HG03095 (cell line): ENCODE measurements at regions not wholly inside any gene's neighbourhood (a gene's known extent, or its start where the extent isn't known, plus 50 kb on each side); places are given as distances from the start of the nearest gene placed in this dataset.
"Not testable (repeated sequence)": the region's sequence is repeated elsewhere in the genome, so short reads cannot be mapped to it uniquely, and the experiment has no call there.

ENCODE experiments used
- ATAC-seq: cut with Tn5 transposase; IDR thresholded peaks from one replicate; pipeline ENCODE4 v1.9.1; 2021; ENCODE audit warnings: moderate library complexity; ENCODE audit not compliant: unreplicated experiment

DNA sequence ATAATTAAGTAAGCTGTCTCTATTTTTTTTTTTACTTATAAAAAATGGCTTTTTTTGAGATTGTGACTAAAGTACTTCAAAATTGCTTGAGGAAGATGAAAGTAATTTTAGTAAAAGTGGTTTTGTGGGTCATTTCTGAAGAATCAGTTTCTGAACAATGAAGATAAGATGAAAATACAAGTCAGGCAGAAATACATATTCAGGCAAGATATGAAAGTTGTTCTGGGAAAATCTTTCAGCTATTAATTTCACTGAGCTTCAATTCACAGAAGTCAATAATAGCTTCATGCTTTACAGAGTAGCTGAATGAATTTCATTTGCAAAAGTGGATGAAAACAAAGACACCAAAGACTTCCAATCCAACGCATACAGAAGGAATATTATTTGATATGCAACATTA is 305.2 kb upstream of the ARSJ start:
- no peak for ATAC-seq

DNA sequence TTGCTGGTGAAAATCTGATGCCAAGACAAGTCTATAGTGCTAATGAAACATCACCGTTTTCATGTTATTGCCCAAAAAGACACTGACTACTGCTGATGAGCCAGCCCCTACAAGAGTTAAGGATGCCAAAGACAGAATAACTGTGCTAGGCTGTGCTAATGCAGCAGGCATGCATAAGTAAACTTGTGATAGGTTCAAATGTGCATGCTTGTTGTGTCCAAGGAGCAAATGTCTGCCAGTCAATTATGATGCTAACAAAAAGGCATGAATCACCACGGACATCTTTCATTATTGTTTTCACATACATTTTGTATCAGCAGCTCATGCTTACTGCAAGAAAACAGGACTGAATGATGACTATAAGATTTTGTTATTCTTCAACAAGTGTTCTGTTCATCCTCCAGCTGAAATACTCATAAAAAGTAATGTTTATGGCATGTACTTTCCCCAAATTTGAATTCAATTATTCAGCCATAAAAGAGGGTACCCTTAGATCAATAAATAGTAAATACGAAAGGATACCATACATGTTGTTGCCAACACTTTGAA is 306.9 kb upstream of the ARSJ start:
- no peak for ATAC-seq

DNA sequence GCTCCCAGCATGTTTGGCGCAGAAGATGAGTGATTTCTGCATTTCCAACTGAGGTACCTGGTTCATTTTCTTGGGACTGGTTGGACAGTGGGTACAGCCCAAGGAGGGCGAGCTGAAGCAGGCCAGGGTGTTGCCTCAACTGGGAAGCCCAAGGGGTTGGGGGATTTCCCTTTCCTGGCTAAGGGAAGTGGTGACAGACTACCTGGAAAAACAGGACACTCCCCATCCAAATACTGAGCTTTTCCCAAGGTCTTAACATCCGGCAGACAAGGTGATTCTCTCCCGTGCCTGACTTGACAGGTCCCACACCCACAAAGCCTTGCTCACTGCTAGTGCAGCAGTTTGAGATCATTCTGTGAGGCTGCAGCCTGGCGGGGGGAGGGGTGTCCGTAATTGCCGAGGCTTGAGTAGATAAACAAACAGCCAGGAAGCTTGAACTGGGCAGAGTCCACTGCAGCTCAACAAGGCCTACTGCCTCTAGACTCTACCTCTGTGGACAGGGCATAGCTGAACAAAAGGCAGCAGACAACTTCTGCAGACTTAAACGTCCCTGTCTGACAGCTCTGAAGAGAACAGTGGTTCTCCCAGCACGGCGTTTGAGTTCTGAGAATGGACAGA is 307.7 kb upstream of the ARSJ start:
- ATAC-seq, result no peak

DNA sequence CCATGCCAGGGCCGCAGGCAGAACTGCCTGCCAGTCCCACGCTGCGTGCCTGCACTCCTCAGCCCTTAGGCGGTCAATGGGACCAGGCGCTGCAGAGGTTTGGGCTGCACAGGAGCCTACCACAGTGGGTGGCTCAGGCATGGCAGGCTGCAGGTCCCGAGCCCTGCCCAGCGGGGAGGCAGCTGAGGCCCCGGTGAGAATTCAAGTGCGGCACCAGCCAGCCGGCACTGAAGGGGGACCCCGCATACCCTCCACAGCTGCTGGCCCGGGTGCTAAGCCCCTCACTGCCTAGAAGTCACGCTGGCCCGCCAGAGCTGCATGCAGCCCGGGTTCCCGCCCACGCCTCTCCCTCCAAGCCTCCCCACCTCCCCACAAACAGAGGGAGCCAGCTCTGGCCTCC is 302.5 kb upstream of the UGT8 start:
- ATAC-seq, result no peak

DNA sequence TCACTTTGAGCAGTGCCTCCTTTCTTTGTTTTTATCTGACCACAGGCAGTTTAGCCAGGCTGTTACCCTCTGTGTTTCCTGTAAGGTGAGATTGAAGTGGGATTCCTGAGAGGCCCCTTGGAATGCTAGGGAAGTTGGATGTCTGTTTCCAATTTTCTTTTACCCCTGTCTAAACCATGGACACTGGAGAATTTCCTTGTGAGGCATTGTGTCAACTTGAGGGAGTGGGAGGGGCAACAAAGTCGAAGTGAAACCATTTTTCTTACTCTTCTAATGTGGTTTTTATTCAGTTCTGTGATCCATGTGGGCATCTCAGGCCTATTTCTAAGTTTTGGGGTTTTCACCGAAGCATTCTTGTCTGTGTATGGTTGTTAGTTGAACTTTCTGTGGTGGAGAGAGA is 296.1 kb upstream of the UGT8 start:
- no peak for ATAC-seq

DNA sequence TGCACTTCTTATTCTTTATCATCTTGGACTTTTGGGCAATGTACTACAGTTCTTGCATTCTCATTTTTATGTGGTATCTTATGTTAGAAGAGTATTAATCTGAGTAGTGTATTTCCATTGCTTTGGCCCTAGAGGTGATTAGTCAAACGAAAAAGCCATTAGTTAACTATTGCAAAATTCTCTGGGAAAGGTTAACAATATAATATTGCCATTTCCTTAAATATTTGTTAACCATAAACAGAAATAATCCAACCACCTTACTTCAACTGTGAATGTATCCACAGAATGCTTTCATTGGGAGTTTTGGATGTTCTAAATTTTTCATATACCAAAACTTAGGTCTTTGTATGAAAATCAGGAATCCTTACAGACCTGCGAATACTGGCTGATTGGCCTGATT is 294.6 kb upstream of the UGT8 start:
- ATAC-seq, result no peak

DNA sequence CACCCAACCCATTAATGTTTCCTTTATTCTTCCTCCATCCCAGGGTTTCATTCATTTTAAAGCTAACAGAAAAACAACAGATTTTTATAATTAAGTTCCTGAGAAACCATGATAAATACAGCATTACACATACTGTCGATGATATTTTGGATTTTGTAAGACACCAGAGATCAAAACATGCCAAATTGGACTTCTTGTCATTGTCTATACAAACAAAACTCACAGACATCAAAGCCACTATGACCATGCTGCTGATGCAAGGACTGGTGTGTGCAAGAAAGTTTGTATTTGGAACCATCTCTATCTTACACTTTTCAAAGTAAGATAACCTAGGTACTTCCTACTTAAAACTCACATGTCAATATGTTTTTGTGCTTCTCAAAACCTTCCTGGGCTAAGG is 294.0 kb upstream of the UGT8 start:
- no peak for ATAC-seq

DNA sequence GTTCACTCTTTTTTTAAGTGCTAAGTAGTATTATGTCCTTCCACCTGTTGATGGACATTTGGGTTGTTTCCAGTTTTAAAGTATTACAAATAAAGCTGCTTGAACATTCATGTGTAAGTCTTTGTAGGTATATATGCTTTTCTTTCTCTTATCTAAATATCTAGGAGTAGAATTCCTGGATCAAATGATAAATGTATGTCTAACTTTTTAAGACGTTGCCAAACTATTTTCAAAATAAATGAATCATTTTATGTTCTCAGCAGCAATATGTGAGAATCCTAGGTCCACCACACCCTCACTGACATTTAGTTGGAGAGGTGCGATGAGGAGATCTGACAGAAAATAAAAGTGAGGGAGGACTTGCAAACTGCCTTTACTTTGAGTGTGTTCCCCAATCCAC is 291.7 kb upstream of the UGT8 start:
- no peak for ATAC-seq

DNA sequence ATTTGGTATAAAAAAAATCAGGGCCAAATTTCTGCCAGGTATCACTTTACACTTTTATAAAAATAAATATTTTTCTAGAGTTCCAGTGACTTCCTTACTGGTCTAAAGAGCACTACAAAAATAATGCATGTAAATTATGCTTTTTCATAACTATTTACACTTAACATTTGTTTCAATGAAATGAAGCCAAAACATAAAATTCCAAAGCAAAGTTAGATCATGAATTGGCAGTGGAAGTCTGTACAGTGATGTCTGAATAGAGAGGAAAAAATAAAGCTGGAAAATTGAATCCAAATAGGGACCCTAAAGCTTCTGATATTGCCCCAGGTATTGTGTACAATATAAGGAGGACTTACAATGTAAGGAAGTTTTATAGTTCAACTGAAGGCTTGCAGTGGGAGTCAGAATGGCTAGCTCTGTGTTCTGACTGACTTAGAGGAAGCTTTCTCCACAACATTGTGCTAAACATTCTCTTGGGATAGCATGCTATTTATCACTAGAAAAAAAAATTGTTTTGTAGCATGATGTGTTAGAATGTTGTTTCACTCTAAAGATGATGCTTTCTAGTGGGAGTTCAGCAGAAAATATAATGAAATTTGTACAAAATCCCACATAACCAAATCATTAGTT is 288.2 kb upstream of the UGT8 start:
- ATAC-seq, result no peak

DNA sequence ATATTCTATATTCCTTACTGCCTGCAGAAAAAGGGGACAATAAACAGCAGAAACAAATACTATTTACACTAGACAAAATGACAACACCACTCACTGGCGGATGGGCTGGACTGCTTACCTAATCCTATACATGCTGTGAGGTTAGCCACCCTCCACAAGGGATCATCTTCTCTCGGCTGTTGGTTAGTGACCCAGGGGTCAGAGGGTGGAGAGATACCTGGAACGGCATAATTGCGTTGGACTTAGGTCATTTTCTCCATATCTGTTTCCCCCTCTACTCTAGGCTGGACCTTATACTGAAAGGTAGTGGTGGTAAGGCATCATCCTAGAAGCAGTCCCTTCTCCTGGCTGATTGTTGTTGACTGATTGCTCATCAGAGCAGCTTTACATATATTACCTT is 286.8 kb upstream of the UGT8 start:
- ATAC-seq, result no peak

DNA sequence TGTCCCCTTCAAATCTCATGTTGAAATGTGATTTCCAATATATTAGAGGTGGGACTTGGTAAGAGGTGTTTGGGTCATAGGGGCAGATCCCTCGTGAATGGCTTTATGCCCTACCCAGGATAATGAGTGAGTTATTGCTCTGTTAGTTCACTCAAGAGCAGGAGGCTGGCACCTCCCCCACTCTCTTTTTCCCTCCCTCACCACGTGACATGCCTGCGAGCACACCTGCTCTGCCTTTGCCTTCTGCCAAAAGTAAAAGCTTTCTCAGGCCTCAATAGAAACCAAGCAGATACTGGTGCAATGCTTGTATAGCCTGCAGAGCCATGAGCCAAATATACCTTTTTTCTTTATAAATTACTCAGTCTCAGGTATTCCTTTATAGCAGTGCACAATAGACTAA is 286.3 kb upstream of the UGT8 start:
- no peak for ATAC-seq

DNA sequence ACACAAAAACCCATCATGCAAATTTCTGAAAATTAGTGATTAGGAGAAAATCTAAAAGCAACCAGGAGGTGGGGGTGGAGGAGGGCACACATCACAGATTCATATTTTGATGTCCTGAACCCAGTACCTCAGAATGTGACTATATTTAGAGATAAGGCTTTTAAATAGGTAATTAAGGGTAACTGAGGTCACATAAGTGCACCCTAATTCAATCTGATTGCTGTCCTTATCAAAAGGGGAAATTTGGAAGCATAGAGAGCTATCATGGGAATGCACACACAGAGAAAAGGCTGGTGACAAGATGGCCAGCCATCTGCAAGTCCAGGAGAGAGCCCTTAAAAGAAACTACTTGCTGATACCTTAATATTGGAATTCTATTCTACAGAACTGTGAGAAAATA is 281.8 kb upstream of the UGT8 start:
- no peak for ATAC-seq

DNA sequence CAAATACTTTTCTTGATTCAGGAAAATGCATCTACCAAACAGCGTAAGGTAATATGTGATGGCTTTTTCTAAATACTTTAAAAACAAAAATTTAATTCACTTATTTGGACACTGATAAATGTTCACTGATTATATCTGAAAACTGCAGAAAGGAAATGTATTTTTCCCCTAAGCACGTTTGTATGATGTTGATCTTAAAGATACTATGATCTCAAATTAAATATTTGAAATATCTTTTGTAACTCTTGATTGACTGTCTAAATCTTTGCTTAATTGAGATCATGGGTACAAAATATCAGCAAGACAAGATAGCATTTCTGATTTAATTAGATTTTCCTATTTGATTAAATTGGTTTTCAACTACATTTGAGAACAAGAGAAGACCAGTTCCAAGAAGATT is 281.0 kb upstream of the UGT8 start:
- ATAC-seq, result no peak

DNA sequence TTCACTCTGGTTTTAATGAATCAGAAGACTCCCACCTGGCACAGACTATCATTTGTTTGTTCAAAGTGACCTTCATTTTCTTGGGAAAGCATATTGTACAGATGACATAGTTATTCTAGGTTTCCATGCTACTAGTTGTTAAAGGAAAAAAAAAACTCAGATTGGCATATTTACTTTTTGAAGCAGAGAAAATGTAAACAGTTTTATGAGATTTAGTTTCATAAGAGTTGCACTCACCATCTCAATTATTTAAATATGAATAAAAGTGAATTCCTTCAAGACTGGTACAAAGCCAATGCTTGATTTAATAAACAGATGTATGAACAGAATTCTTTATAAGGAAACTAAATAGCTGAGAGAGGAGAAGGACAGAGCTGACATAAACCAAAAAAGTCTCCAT is 280.3 kb upstream of the UGT8 start:
- no peak for ATAC-seq

DNA sequence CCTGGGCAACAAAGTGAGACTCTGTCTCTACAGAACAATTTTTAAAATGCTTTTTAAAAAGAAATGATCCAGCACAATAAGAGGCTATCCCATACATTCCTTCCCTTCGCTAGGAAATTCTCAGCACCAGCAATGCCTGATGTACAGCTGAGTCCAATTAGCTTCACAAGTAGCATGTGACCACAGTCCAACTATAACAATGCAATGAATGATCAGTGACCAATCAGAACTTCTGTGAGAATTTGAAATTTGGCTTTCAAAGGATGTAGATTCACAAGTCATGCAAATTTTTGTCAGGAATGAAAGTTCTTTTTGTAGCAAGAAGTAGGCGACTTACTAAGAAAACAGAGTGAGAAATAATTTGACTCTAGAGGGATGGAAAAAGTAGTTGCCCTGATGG is 278.5 kb upstream of the UGT8 start:
- ATAC-seq, result no peak

DNA sequence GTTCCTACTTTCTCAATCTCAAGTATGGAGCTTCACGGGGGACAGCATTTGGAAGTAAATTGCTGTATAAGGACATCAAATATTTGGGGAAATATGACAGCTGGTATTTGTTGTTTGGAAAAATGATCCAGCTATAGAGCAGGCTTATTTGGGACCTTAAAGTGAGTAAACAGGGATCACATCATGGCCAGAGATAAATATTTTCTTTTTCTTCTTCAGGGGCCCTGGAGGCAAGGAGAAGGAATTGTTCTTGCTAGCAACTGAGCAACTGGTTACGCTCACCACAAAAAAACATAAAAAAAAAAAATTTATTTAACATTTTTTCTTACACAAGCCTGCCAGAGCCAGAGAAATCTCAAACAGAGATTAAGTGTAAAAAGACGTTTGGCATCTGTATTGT is 277.2 kb upstream of the UGT8 start:
- ATAC-seq, result no peak

DNA sequence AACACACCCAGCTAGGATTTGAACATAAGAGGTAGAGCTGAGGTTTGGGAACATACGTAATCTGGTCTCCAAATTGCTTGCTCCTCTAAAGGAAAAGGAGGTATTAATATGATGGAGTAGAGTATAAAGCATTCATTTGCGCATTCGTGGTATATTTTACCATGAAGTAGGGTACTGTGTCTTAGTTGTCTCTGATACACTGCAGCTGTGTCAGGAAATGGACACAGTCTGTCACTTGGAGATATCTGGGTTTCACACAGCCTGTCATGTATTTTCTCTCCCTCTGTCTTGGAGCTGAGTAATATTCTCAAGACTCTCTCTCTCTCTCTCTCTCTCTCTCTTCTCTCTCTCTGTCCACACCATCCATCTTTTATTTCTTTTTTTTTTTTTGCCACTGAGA is 274.8 kb upstream of the UGT8 start:
- no peak for ATAC-seq

DNA sequence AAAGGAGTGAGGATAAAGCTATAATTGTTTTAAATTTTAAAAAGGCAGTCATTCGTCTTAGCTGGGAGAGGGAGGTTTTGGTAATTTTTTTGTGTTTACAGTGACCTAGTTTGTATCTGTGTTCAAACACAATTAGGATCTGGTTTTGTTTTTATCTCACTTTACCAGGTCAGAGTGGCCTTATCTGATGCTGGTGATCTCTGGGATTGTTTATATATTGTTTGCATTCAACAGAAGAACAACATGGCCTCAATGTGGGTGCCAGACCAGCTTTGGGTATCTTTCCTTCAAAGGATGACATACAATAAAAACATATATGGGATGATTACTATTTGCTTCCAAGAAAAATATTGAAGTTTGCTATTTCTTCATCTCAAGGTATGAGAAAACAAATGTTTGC is 272.2 kb upstream of the UGT8 start:
- no peak for ATAC-seq

DNA sequence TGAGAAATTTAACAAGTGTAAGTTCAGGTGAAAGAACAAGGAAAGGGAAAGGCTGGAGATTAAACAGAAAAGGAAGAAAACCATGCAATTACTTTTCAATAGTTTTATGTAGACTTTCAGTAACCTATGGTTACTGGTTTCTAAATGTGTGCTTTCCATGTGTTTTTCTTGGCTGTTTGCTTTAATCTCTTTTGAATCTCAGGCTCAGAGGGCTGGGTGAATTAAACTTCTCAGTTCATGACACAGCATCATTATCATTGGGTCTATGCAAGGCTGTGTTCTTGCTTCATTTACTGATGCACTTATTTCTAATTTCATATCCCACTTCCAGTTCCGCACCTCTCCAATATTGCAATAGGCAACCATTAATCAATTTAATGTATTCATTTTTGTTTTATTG is 266.5 kb upstream of the UGT8 start:
- ATAC-seq, result no peak

DNA sequence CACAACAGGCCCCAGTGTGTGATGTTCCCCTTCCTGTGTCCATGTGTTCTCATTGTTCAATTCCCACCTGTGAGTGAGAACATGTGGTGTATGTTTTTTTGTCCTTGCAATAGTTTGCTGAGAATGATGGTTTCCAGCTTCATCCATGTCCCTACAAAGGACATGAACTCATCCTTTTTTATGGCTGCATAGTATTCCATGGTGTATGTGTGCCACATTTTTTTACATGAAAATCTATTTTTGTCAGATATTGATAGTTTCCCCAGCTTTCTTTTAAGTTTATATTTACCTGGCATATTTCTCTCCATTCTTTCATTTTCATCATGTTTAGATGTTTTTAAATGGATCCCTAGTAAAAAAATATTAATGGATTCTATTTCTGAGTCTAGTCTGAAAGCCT is 264.2 kb upstream of the UGT8 start:
- not testable (repeated sequence) for ATAC-seq

DNA sequence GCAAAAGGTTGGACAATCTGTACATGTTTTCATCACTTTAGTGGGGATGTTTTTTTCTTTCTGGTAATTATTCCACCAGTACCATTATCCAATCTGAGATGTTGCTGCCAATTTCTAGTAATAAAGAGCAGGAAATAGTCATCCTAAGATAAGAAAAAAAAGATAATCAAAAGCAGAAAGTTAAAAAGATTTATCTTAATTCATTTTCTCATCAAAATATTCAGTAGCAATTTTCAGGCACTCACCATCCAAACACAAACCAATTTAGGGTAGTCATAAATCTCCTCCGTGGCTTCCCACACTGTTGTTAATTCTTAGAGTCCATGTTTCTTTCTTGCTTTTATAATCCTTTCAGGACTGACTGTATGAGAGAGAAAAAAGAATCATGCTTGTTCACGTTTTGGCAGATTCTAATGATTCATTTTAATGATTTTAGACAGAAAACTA is 263.7 kb upstream of the UGT8 start:
- no peak for ATAC-seq

DNA sequence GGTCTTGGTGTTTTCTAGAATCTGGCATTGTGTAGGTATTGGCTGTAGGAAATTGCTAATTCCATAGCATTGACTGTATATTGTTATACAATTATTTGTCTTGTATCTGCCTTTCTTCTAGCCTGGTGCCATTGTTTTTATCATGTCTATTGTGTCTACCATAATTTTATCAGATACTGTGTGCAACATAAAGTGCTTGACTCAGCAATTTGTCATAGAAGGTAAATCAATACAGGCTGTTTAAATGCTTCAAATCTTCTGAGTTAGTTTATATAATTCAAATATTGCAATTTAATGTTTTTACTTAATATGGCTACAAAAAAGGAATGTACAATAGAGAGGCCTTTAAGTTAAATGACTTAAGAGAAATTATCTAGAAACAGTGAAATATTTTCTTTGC is 263.3 kb upstream of the UGT8 start:
- no peak for ATAC-seq

DNA sequence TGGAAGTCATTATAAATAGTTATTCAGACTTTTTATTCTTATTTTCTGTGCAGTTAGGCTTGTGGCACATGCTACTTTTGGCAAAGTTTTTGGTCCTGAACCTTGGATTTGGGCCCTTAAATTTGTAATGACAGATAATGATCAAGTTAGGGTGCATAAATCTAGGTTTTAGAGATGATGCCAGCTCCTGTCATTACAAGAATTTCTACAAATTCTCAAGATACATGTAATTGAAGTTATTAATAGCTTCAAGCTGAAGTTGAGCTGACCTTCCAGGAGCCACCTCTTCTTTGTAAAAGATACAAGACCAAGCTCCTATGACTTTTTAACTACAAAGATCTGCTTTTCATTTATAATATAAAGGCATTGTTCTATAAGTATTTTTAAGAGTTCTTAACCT is 255.6 kb upstream of the UGT8 start:
- no peak for ATAC-seq
